SK-N-SH (cell line): ENCODE measurements at regions not wholly inside any gene's neighbourhood (a gene's known extent, or its start where the extent isn't known, plus 50 kb on each side); places are given as distances from the start of the nearest gene placed in this dataset.

ENCODE experiments used
- CTCF ChIA-PET: fragments of 300-600, 350-600 bp; formaldehyde crosslinking; extraction: SDS; loops from one replicate; lab custom pipeline; 2021; lab: Yijun Ruan, JAX
- POLR2A ChIA-PET: fragments of 350-600 bp; sonication (Branson Sonifier 250); formaldehyde crosslinking; extraction: SDS; loops from one replicate; lab custom pipeline; 2020; ENCODE audit warnings: antibody characterized with exemption, inconsistent platforms; lab: Yijun Ruan, JAX
- DNase-seq: peaks from one replicate; pipeline ENCODE4 v3.0.0; 2012
- H2AFZ ChIP-seq: fragments of 200-600 bp; sonication (generic); 2 replicates; pipeline ENCODE4 v1.8.1; 2016; ENCODE audit warnings: antibody characterized with exemption, mild to moderate bottlenecking, low read depth
- H3F3A ChIP-seq: fragments of 200-600 bp; sonication (generic); replicated peaks from 2 replicates; pipeline ENCODE3; 2016; ENCODE audit warnings: antibody characterized with exemption, mild to moderate bottlenecking; ENCODE audit not compliant: insufficient read depth
- H3K27ac ChIP-seq, 2 experiments: fragments of 200-500 bp in 1 of 2; fragments of 200-600 bp in 1 of 2; sonication (Bioruptor generic) in 1 of 2; sonication (generic), shearing (Covaris generic) in 1 of 2; 2 replicates each; pipeline versions ENCODE4 v1.5.1 to v1.6.1; 2014 to 2016; ENCODE audit warnings: low read depth in 2 of 2, inconsistent platforms in 1 of 2, low read length in 1 of 2, mild to moderate bottlenecking in 1 of 2, mixed read lengths in 1 of 2
- H3K27me3 ChIP-seq: fragments of 200-600 bp; sonication (generic), shearing (Covaris generic); 2 replicates; pipeline ENCODE4 v1.6.1; 2016; ENCODE audit warnings: mixed run types; ENCODE audit not compliant: insufficient read depth
- H3K36me3 ChIP-seq, 2 experiments: fragments of 200-500 bp in 1 of 2; fragments of 200-600 bp in 1 of 2; sonication (Bioruptor generic) in 1 of 2; sonication (generic) in 1 of 2; replicated peaks in 1 of 2; 2 replicates each; pipeline versions ENCODE3 to v1.5.1; 2014 to 2016; ENCODE audit warnings: low read length in 1 of 2, mild to moderate bottlenecking in 1 of 2; ENCODE audit not compliant: insufficient read depth in 2 of 2, control insufficient read depth in 1 of 2
- H3K4me1 ChIP-seq, 2 experiments: fragments of 200-500 bp in 1 of 2; fragments of 200-600 bp in 1 of 2; sonication (Bioruptor generic) in 1 of 2; sonication (generic), shearing (Covaris generic) in 1 of 2; 2 replicates each; pipeline versions ENCODE4 v1.5.1 to v1.6.1; 2014 to 2016; ENCODE audit warnings: low read depth in 1 of 2, low read length in 1 of 2, mixed run types in 1 of 2; ENCODE audit not compliant: insufficient read depth in 2 of 2, control insufficient read depth in 1 of 2
- H3K4me2 ChIP-seq: fragments of 200-600 bp; sonication (generic), shearing (Covaris generic); 2 replicates; pipeline ENCODE4 v1.6.1; 2017; ENCODE audit warnings: mixed run types
- H3K4me3 ChIP-seq, 2 experiments: fragments of 200-500 bp in 1 of 2; fragments of 200-600 bp in 1 of 2; sonication (Bioruptor generic) in 1 of 2; sonication (generic), shearing (Covaris generic) in 1 of 2; 2 replicates each; pipeline versions ENCODE4 v1.5.1 to v1.8.1; 2014 to 2016; ENCODE audit warnings: low read depth in 2 of 2, inconsistent platforms in 1 of 2, low read length in 1 of 2, mild to moderate bottlenecking in 1 of 2, mixed read lengths in 1 of 2, moderate library complexity in 1 of 2
- H3K79me2 ChIP-seq: fragments of 200-600 bp; sonication (generic); 2 replicates; pipeline ENCODE4 v1.8.1; 2017; ENCODE audit warnings: mild to moderate bottlenecking; ENCODE audit not compliant: insufficient read depth
- H3K9ac ChIP-seq: fragments of 200-600 bp; sonication (generic); 2 replicates; pipeline ENCODE4 v1.6.1; 2017; ENCODE audit warnings: mixed run types
- H3K9me2 ChIP-seq: fragments of 200-600 bp; sonication (generic); 2 replicates; pipeline ENCODE4 v1.6.1; 2017; ENCODE audit warnings: mixed run types
- H3K9me3 ChIP-seq: fragments of 200-600 bp; sonication (generic); 2 replicates; pipeline ENCODE4 v1.6.1; 2017; ENCODE audit warnings: mixed run types, mild to moderate bottlenecking, moderate library complexity
- H4K20me1 ChIP-seq: fragments of 200-600 bp; sonication (generic); 2 replicates; pipeline ENCODE4 v1.6.1; 2017; ENCODE audit warnings: mild to moderate bottlenecking, mixed run types; ENCODE audit not compliant: insufficient read depth
- CHD2 ChIP-seq: fragments of 150-350 bp; IDR thresholded peaks from 2 replicates; pipeline ENCODE4 v1.6.1; 2018; ENCODE audit warnings: low read length; ENCODE audit not compliant: partially characterized antibody
- CTCF ChIP-seq: fragments of 200-600 bp; sonication (generic); IDR thresholded peaks from 2 replicates; pipeline ENCODE4 v1.6.1; 2017; ENCODE audit warnings: antibody characterized with exemption, mild to moderate bottlenecking, moderate library complexity
- EZH2phosphoT487 ChIP-seq: fragments of 200-600 bp; sonication (generic); IDR thresholded peaks from 2 replicates; pipeline ENCODE4 v1.6.1; 2017; ENCODE audit warnings: low read depth, mixed run types, mild to moderate bottlenecking, antibody characterized with exemption, moderate library complexity, borderline replicate concordance
- GABPA ChIP-seq: IDR thresholded peaks from 2 replicates; pipeline ENCODE4 v1.4.0; 2012; ENCODE audit warnings: low read depth, mild to moderate bottlenecking
- GATA2 ChIP-seq: sonication (generic); formaldehyde crosslinking; IDR thresholded peaks from 2 replicates; pipeline ENCODE4 v1.5.0; 2020; ENCODE audit warnings: mild to moderate bottlenecking, missing genetic modification reagents
- IRF3 ChIP-seq: fragments of 150-350 bp; IDR thresholded peaks from 2 replicates; pipeline ENCODE4 v1.6.1; 2016; ENCODE audit warnings: mild to moderate bottlenecking, low read depth, low read length
- MAX ChIP-seq: IDR thresholded peaks from 2 replicates; pipeline ENCODE4 v1.4.0; 2012; ENCODE audit warnings: low read depth
- MEF2A ChIP-seq: IDR thresholded peaks from 2 replicates; pipeline ENCODE4 v1.4.0; 2012; ENCODE audit warnings: low read depth, borderline replicate concordance
- NFIC ChIP-seq: IDR thresholded peaks from 2 replicates; pipeline ENCODE4 v1.4.0; 2012; ENCODE audit warnings: borderline replicate concordance
- POLR2AphosphoS5 ChIP-seq: IDR thresholded peaks from 2 replicates; pipeline ENCODE4 v1.6.1; 2012; ENCODE audit warnings: low read depth, low read length
- RAD21 ChIP-seq: IDR thresholded peaks from 2 replicates; pipeline ENCODE4 v1.6.1; 2012; ENCODE audit warnings: mild to moderate bottlenecking, low read length
- SIN3A ChIP-seq: IDR thresholded peaks from 2 replicates; pipeline ENCODE4 v1.6.1; 2012; ENCODE audit warnings: low read depth, mild to moderate bottlenecking, low read length, moderate library complexity, borderline replicate concordance
- SMC3 ChIP-seq: IDR thresholded peaks from 2 replicates; pipeline ENCODE4 v1.6.1; 2012; ENCODE audit warnings: low read depth, low read length, improper control_type of control experiment
- USF2 ChIP-seq: fragments of 150-350 bp; IDR thresholded peaks from 2 replicates; pipeline ENCODE4 v1.6.1; 2017; ENCODE audit warnings: antibody characterized with exemption, low read length, low read depth, borderline replicate concordance
- YY1 ChIP-seq: IDR thresholded peaks from 2 replicates; pipeline ENCODE4 v1.4.0; 2012; ENCODE audit warnings: low read depth, mild to moderate bottlenecking
- ZBTB33 ChIP-seq: IDR thresholded peaks from 2 replicates; pipeline ENCODE4 v1.4.0; 2012; ENCODE audit warnings: low read depth, borderline replicate concordance
- WGBS: methylation state at CpG from one replicate; pipeline ENCODE4 v1.1.6; 2017; ENCODE audit warnings: low lambda C conversion rate; 5-methylcytosine and 5-hydroxymethylcytosine counted together

GRCh38 chr18:38413193-38413592 lies 847.6 kb upstream of the CELF4 start:
- CTCF ChIA-PET: no interaction called here
- no peaks in the 10 kb centered on the region for H3K79me2 ChIP-seq
- H2AFZ ChIP-seq: no peak overlapping the region
- no peaks in the 10 kb centered on the region for H3K9me3 ChIP-seq
- H3K4me2 ChIP-seq: no peak overlapping the region
- H3K27ac ChIP-seq: no peak overlapping the region
- POLR2A ChIA-PET: no interaction called here
- H4K20me1 ChIP-seq: no peaks in the 10 kb centered on the region
- DNase-seq: no peak
- no peaks in the 10 kb centered on the region for H3K4me1 ChIP-seq
- WGBS: 24% methylated on average over 2 of the region's 2 CpGs
- H3K9me2 ChIP-seq: no peaks in the 10 kb centered on the region
- no peak overlapping the region for H3K9ac ChIP-seq
- no peaks in the 10 kb centered on the region for H3K36me3 ChIP-seq
- TF ChIP-seq YY1 (no peak), SMC3 (no peak), IRF3 (no peak)
- H3K27me3 ChIP-seq: no peaks in the 10 kb centered on the region
- no peaks in the 10 kb centered on the region for H3F3A ChIP-seq
- no peak overlapping the region for H3K4me3 ChIP-seq

- Histone ChIP-seq H3K79me2 (no peaks in the 10 kb centered on the region), H3K9me2 (no peaks in the 10 kb centered on the region), H3K27ac (no peak overlapping the region), H3K36me3 (no peaks in the 10 kb centered on the region), H2AFZ (no peak overlapping the region), H3K9ac (no peak overlapping the region), H3K9me3 (peaks cover 8% of the 10 kb centered on the region; the same call in 1 of the 2 replicates), H3K4me1 (no peaks in the 10 kb centered on the region), H4K20me1 (no peaks in the 10 kb centered on the region), H3K4me3 (no peak overlapping the region)
- no peak for DNase-seq
- POLR2A ChIA-PET: no interaction called here
- CTCF ChIA-PET: no interaction called here
- WGBS: 25% methylated on average over 4 of the region's 4 CpGs
- no peak for TF ChIP-seq GABPA
- no peak for TF ChIP-seq CHD2
- TF ChIP-seq NFIC: no peak
- TF ChIP-seq, all 33 proteins: peak for 0
- H3F3A ChIP-seq: no peaks in the 10 kb centered on the region
- no peak overlapping the region for H3K4me2 ChIP-seq
- no peaks in the 10 kb centered on the region for H3K27me3 ChIP-seq
Observed at GRCh38 chr18:38406607-38407006, 841.0 kb upstream of the CELF4 start.

GRCh38 chr18:38402509-38402908 lies 836.9 kb upstream of the CELF4 start:
- POLR2A ChIA-PET: no interaction called here
- Histone ChIP-seq H3K9me3 (peaks cover 8% of the 10 kb centered on the region; the same call in 1 of the 2 replicates), H3K36me3 (no peaks in the 10 kb centered on the region), H3K9me2 (no peaks in the 10 kb centered on the region), H4K20me1 (no peaks in the 10 kb centered on the region), H3K4me2 (no peak overlapping the region), H3K9ac (no peak overlapping the region), H3K4me1 (no peaks in the 10 kb centered on the region), H3K79me2 (no peaks in the 10 kb centered on the region), H3F3A (no peaks in the 10 kb centered on the region), H3K4me3 (no peak overlapping the region), H3K27ac (no peak overlapping the region), H3K27me3 (no peaks in the 10 kb centered on the region), H2AFZ (no peak overlapping the region)
- CTCF ChIA-PET: no interaction called here
- WGBS: 23% methylated on average over 3 of the region's 3 CpGs
- DNase-seq: no peak
- TF ChIP-seq CTCF (no peak), SIN3A (no peak), MEF2A (no peak), GATA2 (CRISPR knock-in tag) (no peak), YY1 (no peak), POLR2AphosphoS5 (no peak), RAD21 (no peak), EZH2phosphoT487 (no peak), MAX (no peak), USF2 (no peak), ZBTB33 (no peak)
